ENCODE measurements at regions not wholly inside any gene's neighbourhood (a gene's known extent, or its start where the extent isn't known, plus 50 kb on each side); places are given as distances from the start of the nearest gene placed in this dataset.

GRCh38 chr10:118873091-118873737 lies 118.4 kb upstream of the CACUL1 start:
- no peak for TF ChIP-seq ZNF18 (tag by site-specific recombination; IDR thresholded peaks at IDR 0.05)
- no peak for TF ChIP-seq KLF7 (tag by site-specific recombination; IDR thresholded peaks at IDR 0.05; ENCODE audit: borderline replicate concordance)
- peak; percentile 30; the same call in 1 of the 2 replicates for TF ChIP-seq ZIC2 (tag by site-specific recombination; IDR thresholded peaks at IDR 0.05)
- TF ChIP-seq ZNF843 (tag by site-specific recombination; IDR thresholded peaks at IDR 0.05): no peak
- TF ChIP-seq SCRT2 (tag by site-specific recombination; IDR thresholded peaks at IDR 0.05): peak; percentile 50; the same call in 1 of the 2 replicates
- no peak for TF ChIP-seq ZNF629 (tag by site-specific recombination; IDR thresholded peaks at IDR 0.05)
- no peak overlapping the region for H3K4me3 ChIP-seq (ENCODE audit: low read depth, low read length)
- H3K27ac ChIP-seq (ENCODE audit: extremely low read depth, low read depth, low read length): no peak overlapping the region
- peaks cover 12% of the 10 kb centered on the region for H3K4me1 ChIP-seq (ENCODE audit: control insufficient read depth, insufficient read depth, low read length)
- H3K36me3 ChIP-seq (ENCODE audit: control insufficient read depth in 2 of 2, insufficient read depth in 1 of 2, low read length in 2 of 2): no peaks in the 10 kb centered on the region
- H3K9me3 ChIP-seq (ENCODE audit: control insufficient read depth, insufficient read depth, low read depth, low read length): no peaks in the 10 kb centered on the region
- ChIA-PET CTCF (interaction anchor here (0.6 to 0.8 kb wide), 2 partner anchors 127 to 333 kb away, joined by 3 to 4 read pairs; no protein-coding TSS in a partner anchor), POLR2A (no interaction called here)

- Histone ChIP-seq H3K4me1 (ENCODE audit: control insufficient read depth, insufficient read depth, low read length) (peaks cover 12% of the 10 kb centered on the region), H3K27ac (ENCODE audit: extremely low read depth, low read depth, low read length) (no peak overlapping the region), H3K36me3 (ENCODE audit: control insufficient read depth in 2 of 2, insufficient read depth in 1 of 2, low read length in 2 of 2) (no peaks in the 10 kb centered on the region), H3K4me3 (ENCODE audit: low read depth, low read length) (no peak overlapping the region), H3K9me3 (ENCODE audit: control insufficient read depth, insufficient read depth, low read depth, low read length) (no peaks in the 10 kb centered on the region)
- ChIA-PET POLR2A (no interaction called here), CTCF (interaction anchor here (0.6 to 0.8 kb wide), 2 partner anchors 126 to 332 kb away, joined by 3 to 4 read pairs; no protein-coding TSS in a partner anchor)
- TF ChIP-seq ZNF704 (tag by site-specific recombination; IDR thresholded peaks at IDR 0.05) (no peak), ATF2 (tag by site-specific recombination; IDR thresholded peaks at IDR 0.05; ENCODE audit: low read depth) (no peak), ZNF596 (tag by site-specific recombination; IDR thresholded peaks at IDR 0.05) (no peak), KLF8 (tag by site-specific recombination; IDR thresholded peaks at IDR 0.05) (no peak), ZFP41 (tag by site-specific recombination; IDR thresholded peaks at IDR 0.05; ENCODE audit: borderline replicate concordance) (no peak), ZNF157 (tag by site-specific recombination; IDR thresholded peaks at IDR 0.05) (no peak)
These were observed 119.0 kb upstream of the CACUL1 start for GRCh38 chr10:118873738-118874105.

- Histone ChIP-seq H3K36me3 (ENCODE audit: control insufficient read depth in 2 of 2, insufficient read depth in 1 of 2, low read length in 2 of 2) (no peaks in the 10 kb centered on the region), H3K27ac (ENCODE audit: extremely low read depth, low read depth, low read length) (no peak overlapping the region), H3K4me1 (ENCODE audit: control insufficient read depth, insufficient read depth, low read length) (peaks cover 12% of the 10 kb centered on the region), H3K9me3 (ENCODE audit: control insufficient read depth, insufficient read depth, low read depth, low read length) (no peaks in the 10 kb centered on the region), H3K4me3 (ENCODE audit: low read depth, low read length) (no peak overlapping the region)
- CTCF ChIA-PET: interaction anchor here (0.6 to 0.8 kb wide), 2 partner anchors 126 to 332 kb away, joined by 3 to 4 read pairs; no protein-coding TSS in a partner anchor
- TF ChIP-seq ZNF155 (tag by site-specific recombination; IDR thresholded peaks at IDR 0.05): no peak
- POLR2A ChIA-PET: no interaction called here
These were observed 119.4 kb upstream of the CACUL1 start for GRCh38 chr10:118874171-118874570.

- no peaks in the 10 kb centered on the region for H3K9me3 ChIP-seq (ENCODE audit: control insufficient read depth, insufficient read depth, low read depth, low read length)
- ChIA-PET POLR2A (no interaction called here), CTCF (interaction anchor here (0.6 to 1.1 kb wide), 2 partner anchors 25 to 157 kb away, joined by 3 to 4 read pairs; no protein-coding TSS in a partner anchor)
- TF ChIP-seq SP3 (tag by site-specific recombination; IDR thresholded peaks at IDR 0.05) (no peak), ZNF23 (tag by site-specific recombination; IDR thresholded peaks at IDR 0.05; ENCODE audit: borderline replicate concordance) (no peak), ZNF140 (tag by site-specific recombination; IDR thresholded peaks at IDR 0.05) (no peak), RBAK (tag by site-specific recombination; IDR thresholded peaks at IDR 0.05) (no peak), ZNF521 (tag by site-specific recombination; IDR thresholded peaks at IDR 0.05) (no peak), ZNF624 (tag by site-specific recombination; IDR thresholded peaks at IDR 0.05) (no peak), ZBTB44 (tag by site-specific recombination; IDR thresholded peaks at IDR 0.05) (no peak), ZNF561 (tag by site-specific recombination; IDR thresholded peaks at IDR 0.05; ENCODE audit: borderline replicate concordance) (no peak)
These were observed 120.3 kb upstream of the CACUL1 start for GRCh38 chr10:118875087-118875486.

More at GRCh38 chr10:118875087-118875486, 120.3 kb upstream of the CACUL1 start:
- Histone ChIP-seq H3K4me1 (ENCODE audit: control insufficient read depth, insufficient read depth, low read length) (peaks cover 12% of the 10 kb centered on the region), H3K36me3 (ENCODE audit: control insufficient read depth in 2 of 2, insufficient read depth in 1 of 2, low read length in 2 of 2) (no peaks in the 10 kb centered on the region), H3K27ac (ENCODE audit: extremely low read depth, low read depth, low read length) (no peak overlapping the region), H3K4me3 (ENCODE audit: low read depth, low read length) (no peak overlapping the region)
